ENCODE measurements at regions not wholly inside any gene's neighbourhood (a gene's known extent, or its start where the extent isn't known, plus 50 kb on each side); places are given as distances from the start of the nearest gene placed in this dataset.

DNA sequence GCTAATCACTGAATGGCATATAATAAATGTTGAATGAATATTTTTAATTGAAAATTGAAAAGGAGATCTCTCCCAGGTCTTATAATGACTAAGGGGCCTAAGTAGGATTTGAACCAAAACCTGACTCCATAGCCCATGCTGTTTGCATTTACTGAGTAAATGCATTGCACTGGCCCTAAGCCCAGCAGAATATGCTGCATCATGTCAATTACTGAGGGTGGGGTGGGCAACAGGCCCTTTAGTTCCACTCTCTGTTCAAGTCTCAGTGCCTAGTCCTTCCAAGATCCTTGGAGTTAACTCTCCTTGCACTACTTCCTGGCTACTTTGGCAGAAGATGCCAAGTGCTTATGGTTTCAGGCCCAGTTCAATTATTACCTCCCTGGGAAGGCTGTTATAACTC is 203.8 kb upstream of the DAB1 start:
- Histone ChIP-seq H3K4me3 (ENCODE audit: low read length) (no peak overlapping the region), H3K9me3 (ENCODE audit: control insufficient read depth, insufficient read depth, low read length) (no peaks in the 10 kb centered on the region), H3K27ac (ENCODE audit: low read length) (no peak overlapping the region), H3K36me3 (ENCODE audit: control insufficient read depth, insufficient read depth, low read length) (no peaks in the 10 kb centered on the region), H3K4me1 (ENCODE audit: control insufficient read depth, insufficient read depth, low read length) (peaks cover 7% of the 10 kb centered on the region; the same call in 1 of the 2 replicates), H3K27me3 (ENCODE audit: control insufficient read depth, insufficient read depth, low read length) (no peaks in the 10 kb centered on the region)
- DNase-seq (ENCODE audit: low read depth, low spot score): no peak

DNA sequence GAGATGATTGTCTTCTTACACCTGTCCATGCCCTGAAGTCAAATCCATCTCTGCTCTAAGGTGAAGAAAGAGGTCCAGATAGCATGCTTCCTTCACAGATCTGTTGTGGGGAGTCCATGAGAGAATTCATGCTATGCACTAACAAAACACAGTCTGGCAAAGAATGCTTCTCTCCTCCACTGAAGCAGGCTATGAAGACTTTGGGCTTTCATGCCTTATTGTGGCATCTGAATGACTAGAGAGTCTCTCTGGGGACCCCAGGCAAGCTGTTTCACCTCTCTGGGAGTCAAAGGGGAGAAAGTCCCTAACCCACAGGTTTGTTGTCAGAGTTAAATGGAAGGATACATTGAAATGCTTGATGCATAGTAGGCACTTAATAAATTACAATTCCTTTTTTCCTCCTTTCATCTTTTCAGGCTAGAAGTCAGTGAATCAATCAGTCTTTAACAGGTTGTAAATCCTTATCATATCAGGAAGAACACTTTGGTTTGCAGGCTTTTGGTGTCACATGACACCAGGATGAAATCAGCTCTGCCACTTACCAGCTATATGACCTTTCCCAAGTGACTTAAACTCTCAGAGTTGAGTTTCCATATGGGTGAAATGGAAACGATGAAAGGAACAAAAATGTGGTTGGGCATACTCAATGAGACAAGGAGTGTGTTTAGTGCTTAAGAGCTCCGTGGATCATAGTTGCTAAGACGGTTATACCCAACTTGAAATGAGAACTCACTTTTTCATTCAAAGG is 200.1 kb upstream of the DAB1 start:
- no peak overlapping the region for H3K27ac ChIP-seq (ENCODE audit: low read length)
- H3K9me3 ChIP-seq (ENCODE audit: control insufficient read depth, insufficient read depth, low read length): no peaks in the 10 kb centered on the region
- H3K27me3 ChIP-seq (ENCODE audit: control insufficient read depth, insufficient read depth, low read length): no peaks in the 10 kb centered on the region

DNA sequence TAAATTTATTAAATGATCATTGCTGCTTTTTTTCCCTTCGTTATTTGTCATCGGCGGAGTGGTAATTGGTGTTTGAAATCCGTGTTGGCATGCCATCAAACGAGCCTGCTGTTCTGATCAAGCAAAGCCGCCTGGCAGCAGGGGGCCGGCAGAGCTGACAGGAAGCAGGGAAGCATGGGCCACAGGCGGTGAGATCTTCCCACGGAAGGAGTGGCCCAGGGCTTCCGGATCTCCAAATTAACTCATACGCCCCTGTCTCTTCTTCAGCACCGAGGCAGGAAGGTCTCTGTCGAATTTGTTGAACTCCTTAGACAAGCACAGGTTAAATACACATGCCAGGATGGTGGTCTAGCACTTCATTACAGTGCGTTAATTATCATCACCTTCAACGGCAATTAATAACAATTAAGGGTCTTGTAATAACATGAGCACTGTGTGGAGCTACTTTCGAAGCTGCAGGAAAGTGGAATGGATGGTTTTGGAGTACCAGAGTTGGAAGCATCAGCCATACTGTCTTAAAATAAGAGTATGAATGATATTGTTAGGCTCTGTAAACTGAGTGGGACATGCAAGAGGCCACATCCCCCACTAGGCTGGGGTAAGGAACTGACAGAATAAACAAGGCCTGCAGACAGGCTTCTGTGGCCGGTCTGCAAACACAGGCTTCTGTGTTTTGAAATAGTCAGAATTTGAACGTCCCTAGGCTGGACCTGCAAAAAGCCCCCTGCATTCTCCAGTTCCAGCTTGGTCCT is 199.4 kb upstream of the DAB1 start:
- Histone ChIP-seq H3K27ac (ENCODE audit: low read length) (no peak overlapping the region), H3K4me3 (ENCODE audit: low read length) (no peak overlapping the region), H3K27me3 (ENCODE audit: control insufficient read depth, insufficient read depth, low read length) (no peaks in the 10 kb centered on the region), H3K36me3 (ENCODE audit: control insufficient read depth, insufficient read depth, low read length) (no peaks in the 10 kb centered on the region), H3K4me1 (ENCODE audit: control insufficient read depth, insufficient read depth, low read length) (peaks cover 7% of the 10 kb centered on the region; the same call in 1 of the 2 replicates), H3K9me3 (ENCODE audit: control insufficient read depth, insufficient read depth, low read length) (no peaks in the 10 kb centered on the region)
- DNase-seq (ENCODE audit: low read depth, low spot score): no peak
- WGBS (ENCODE audit: insufficient coverage, insufficient read length): no CpG with 5 or more reads among the region's 18 CpGs

More for the DNA sequence above, 200.1 kb upstream of the DAB1 start:
- Histone ChIP-seq H3K4me1 (ENCODE audit: control insufficient read depth, insufficient read depth, low read length) (peaks cover 7% of the 10 kb centered on the region; the same call in 1 of the 2 replicates), H3K36me3 (ENCODE audit: control insufficient read depth, insufficient read depth, low read length) (no peaks in the 10 kb centered on the region), H3K4me3 (ENCODE audit: low read length) (no peak overlapping the region)
- no CpG with 5 or more reads among the region's 3 CpGs for WGBS (ENCODE audit: insufficient coverage, insufficient read length)
- DNase-seq (ENCODE audit: low read depth, low spot score): no peak

DNA sequence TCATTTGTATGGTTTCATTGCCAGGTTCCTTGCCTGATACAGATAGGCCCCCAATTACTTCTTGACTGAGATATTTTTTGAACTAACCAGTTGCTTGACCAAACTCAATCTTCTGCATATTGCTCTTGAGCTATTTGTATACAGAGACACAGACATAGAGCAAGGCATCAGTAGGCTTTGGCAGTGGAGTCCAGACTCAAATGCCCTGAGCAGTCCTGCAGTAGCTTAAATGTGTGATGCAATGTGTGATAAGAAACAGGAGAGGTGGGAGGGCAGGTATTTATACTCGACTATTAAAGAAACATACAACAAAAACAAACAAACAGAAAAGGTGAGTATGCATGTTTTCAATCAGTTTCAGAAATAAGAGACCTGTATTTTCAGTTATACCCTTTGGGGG is 197.9 kb upstream of the DAB1 start:
- peaks cover 7% of the 10 kb centered on the region; the same call in 1 of the 2 replicates for H3K4me1 ChIP-seq (ENCODE audit: control insufficient read depth, insufficient read depth, low read length)
- no peak overlapping the region for H3K27ac ChIP-seq (ENCODE audit: low read length)
- no peaks in the 10 kb centered on the region for H3K9me3 ChIP-seq (ENCODE audit: control insufficient read depth, insufficient read depth, low read length)
- no peak overlapping the region for H3K4me3 ChIP-seq (ENCODE audit: low read length)
- H3K36me3 ChIP-seq (ENCODE audit: control insufficient read depth, insufficient read depth, low read length): no peaks in the 10 kb centered on the region
- no CpG with 5 or more reads among the region's 1 CpG for WGBS (ENCODE audit: insufficient coverage, insufficient read length)
- no peaks in the 10 kb centered on the region for H3K27me3 ChIP-seq (ENCODE audit: control insufficient read depth, insufficient read depth, low read length)
- no peak for DNase-seq (ENCODE audit: low read depth, low spot score)

DNA sequence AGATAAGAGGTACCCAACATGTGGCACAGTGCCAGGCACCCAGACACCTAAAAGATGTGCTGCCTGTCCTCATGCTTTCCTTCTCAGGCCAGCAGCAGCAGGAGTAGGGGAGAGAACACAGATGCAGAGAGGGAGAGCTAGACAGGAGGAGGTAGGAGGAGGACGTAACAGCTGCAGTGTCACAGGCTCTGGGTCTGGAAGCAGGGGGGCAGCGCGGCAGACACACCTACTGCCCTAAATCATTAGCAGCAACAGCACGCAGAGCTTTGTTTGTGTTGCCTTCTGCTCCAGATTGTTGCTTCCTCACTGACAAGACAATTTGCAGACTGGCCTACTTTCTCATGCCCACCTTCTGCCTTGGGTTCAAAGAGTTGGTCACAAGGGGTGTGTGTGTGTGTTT is 196.7 kb upstream of the DAB1 start:
- H3K27me3 ChIP-seq (ENCODE audit: control insufficient read depth, insufficient read depth, low read length): no peaks in the 10 kb centered on the region
- H3K9me3 ChIP-seq (ENCODE audit: control insufficient read depth, insufficient read depth, low read length): no peaks in the 10 kb centered on the region
- no CpG with 5 or more reads among the region's 4 CpGs for WGBS (ENCODE audit: insufficient coverage, insufficient read length)
- no peaks in the 10 kb centered on the region for H3K36me3 ChIP-seq (ENCODE audit: control insufficient read depth, insufficient read depth, low read length)
- peaks cover 6% of the 10 kb centered on the region; the same call in 1 of the 2 replicates for H3K4me1 ChIP-seq (ENCODE audit: control insufficient read depth, insufficient read depth, low read length)
- H3K4me3 ChIP-seq (ENCODE audit: low read length): no peak overlapping the region
- DNase-seq (ENCODE audit: low read depth, low spot score): no peak
- no peak overlapping the region for H3K27ac ChIP-seq (ENCODE audit: low read length)

DNA sequence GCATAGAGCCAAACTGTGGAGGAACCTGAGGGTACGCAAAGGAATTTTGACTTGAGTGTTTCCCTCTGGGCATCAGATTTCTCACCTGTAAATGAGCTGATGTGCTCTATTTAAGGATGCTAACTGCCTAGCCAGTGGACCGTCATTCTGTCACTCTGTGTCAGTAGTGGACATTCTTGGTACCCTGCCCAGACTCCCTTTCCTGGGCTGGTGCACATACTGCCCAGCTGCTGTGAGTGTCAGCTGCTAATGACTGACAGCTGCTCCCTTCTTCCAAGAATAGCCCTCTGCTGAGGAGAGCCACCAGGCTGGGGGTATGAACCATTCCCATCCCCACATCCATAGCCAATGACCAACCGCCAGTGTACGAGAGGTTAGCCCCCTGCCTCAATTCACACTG is 193.1 kb upstream of the DAB1 start:
- WGBS (ENCODE audit: insufficient coverage, insufficient read length): no CpG with 5 or more reads among the region's 4 CpGs
- Histone ChIP-seq H3K4me1 (ENCODE audit: control insufficient read depth, insufficient read depth, low read length) (no peaks in the 10 kb centered on the region), H3K36me3 (ENCODE audit: control insufficient read depth, insufficient read depth, low read length) (no peaks in the 10 kb centered on the region), H3K27ac (ENCODE audit: low read length) (no peak overlapping the region), H3K9me3 (ENCODE audit: control insufficient read depth, insufficient read depth, low read length) (no peaks in the 10 kb centered on the region), H3K27me3 (ENCODE audit: control insufficient read depth, insufficient read depth, low read length) (no peaks in the 10 kb centered on the region), H3K4me3 (ENCODE audit: low read length) (no peak overlapping the region)
- DNase-seq (ENCODE audit: low read depth, low spot score): no peak

DNA sequence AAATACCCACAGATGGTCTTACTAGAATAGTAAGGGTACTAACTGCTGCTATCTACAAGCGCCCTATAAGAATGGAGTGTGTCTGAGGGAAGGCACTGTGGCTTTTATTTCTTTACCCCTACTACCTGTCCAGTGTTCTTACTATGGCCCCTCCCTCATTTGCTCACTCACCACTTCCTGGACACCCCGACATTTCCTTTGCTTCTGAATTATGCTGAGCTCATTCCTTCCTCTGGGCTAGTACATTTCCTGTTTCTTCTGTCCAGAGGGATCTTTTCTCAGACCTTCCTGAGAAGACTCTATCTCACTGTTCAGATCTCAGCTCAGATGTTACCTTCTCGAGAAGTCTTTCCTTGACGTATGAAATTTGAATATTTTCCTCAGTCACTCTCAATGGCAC is 192.1 kb upstream of the DAB1 start:
- Histone ChIP-seq H3K4me3 (ENCODE audit: low read length) (no peak overlapping the region), H3K9me3 (ENCODE audit: control insufficient read depth, insufficient read depth, low read length) (no peaks in the 10 kb centered on the region), H3K27me3 (ENCODE audit: control insufficient read depth, insufficient read depth, low read length) (no peaks in the 10 kb centered on the region), H3K27ac (ENCODE audit: low read length) (no peak overlapping the region), H3K4me1 (ENCODE audit: control insufficient read depth, insufficient read depth, low read length) (no peaks in the 10 kb centered on the region), H3K36me3 (ENCODE audit: control insufficient read depth, insufficient read depth, low read length) (no peaks in the 10 kb centered on the region)
- no CpG with 5 or more reads among the region's 4 CpGs for WGBS (ENCODE audit: insufficient coverage, insufficient read length)
- no peak for DNase-seq (ENCODE audit: low read depth, low spot score)

DNA sequence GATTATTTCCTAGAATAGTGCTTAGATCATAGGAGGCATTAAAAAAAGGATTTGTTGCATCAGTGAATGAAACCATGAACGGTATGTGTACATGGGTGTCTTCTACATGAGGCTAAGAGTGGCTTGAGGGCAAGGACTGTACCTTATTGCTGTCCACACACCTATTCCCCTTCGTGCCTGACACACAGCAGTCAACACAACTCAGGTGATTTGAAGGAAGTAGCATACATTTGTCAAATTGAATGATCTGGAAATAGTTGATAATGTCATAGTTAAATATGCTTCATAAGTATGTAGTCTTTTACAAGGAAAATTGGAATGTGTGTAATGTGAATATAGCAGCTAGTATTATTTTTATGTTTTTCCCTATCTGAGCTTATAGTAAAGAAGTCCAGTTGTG is 189.0 kb upstream of the DAB1 start:
- no peak for DNase-seq (ENCODE audit: low read depth, low spot score)
- Histone ChIP-seq H3K4me3 (ENCODE audit: low read length) (no peak overlapping the region), H3K36me3 (ENCODE audit: control insufficient read depth, insufficient read depth, low read length) (no peaks in the 10 kb centered on the region), H3K27me3 (ENCODE audit: control insufficient read depth, insufficient read depth, low read length) (no peaks in the 10 kb centered on the region), H3K27ac (ENCODE audit: low read length) (no peak overlapping the region), H3K4me1 (ENCODE audit: control insufficient read depth, insufficient read depth, low read length) (no peaks in the 10 kb centered on the region), H3K9me3 (ENCODE audit: control insufficient read depth, insufficient read depth, low read length) (no peaks in the 10 kb centered on the region)
- no CpG with 5 or more reads among the region's 2 CpGs for WGBS (ENCODE audit: insufficient coverage, insufficient read length)

DNA sequence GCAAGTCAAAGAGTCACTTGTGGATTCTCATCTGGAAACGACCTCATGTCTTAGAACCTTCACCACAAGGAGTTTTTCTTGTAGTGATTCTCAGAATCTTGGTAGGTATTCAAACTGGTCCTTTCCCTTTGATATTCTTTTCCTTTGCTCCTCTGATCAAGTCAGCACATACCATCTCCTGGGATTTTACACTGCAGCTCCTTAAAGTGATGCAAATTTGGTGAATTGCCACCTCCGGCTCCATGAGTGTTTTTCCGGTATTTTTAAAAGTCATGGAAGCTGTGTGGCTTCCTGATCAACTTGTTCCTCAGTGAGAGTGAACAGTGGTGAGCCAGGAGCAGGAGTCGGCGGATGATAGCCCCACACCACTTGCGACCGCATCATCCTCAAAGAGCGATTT is 182.1 kb upstream of the DAB1 start:
- Histone ChIP-seq H3K9me3 (ENCODE audit: control insufficient read depth, insufficient read depth, low read length) (no peaks in the 10 kb centered on the region), H3K4me1 (ENCODE audit: control insufficient read depth, insufficient read depth, low read length) (no peaks in the 10 kb centered on the region; the same call in 1 of the 2 replicates), H3K4me3 (ENCODE audit: low read length) (no peak overlapping the region), H3K27ac (ENCODE audit: low read length) (no peak overlapping the region), H3K36me3 (ENCODE audit: control insufficient read depth, insufficient read depth, low read length) (no peaks in the 10 kb centered on the region), H3K27me3 (ENCODE audit: control insufficient read depth, insufficient read depth, low read length) (no peaks in the 10 kb centered on the region)
- no CpG with 5 or more reads among the region's 8 CpGs for WGBS (ENCODE audit: insufficient coverage, insufficient read length)
- peak; percentile 37 for DNase-seq (ENCODE audit: low read depth, low spot score)

DNA sequence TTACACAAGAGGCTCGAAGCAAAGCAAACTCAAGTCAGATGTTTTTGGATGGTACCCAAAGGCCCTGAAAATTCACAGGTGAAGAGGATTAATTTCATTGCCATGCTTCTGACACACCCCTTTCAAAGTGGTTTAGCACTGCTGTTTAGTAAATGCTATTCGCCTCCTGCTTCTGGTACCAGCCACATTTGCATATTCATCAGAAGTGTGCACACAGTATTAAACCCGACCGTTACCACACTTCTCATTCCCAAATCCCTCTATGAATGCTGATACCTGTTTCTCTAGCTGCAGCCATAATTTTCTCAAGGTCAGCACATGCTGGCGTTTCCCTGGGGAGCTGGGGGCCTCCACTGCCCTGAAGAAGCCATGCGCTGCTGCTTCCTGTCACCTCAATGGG is 179.8 kb upstream of the DAB1 start:
- no peak for DNase-seq (ENCODE audit: low read depth, low spot score)
- no CpG with 5 or more reads among the region's 6 CpGs for WGBS (ENCODE audit: insufficient coverage, insufficient read length)
- Histone ChIP-seq H3K4me3 (ENCODE audit: low read length) (no peak overlapping the region), H3K4me1 (ENCODE audit: control insufficient read depth, insufficient read depth, low read length) (peaks cover 3% of the 10 kb centered on the region), H3K36me3 (ENCODE audit: control insufficient read depth, insufficient read depth, low read length) (no peaks in the 10 kb centered on the region), H3K27ac (ENCODE audit: low read length) (no peak overlapping the region), H3K9me3 (ENCODE audit: control insufficient read depth, insufficient read depth, low read length) (no peaks in the 10 kb centered on the region), H3K27me3 (ENCODE audit: control insufficient read depth, insufficient read depth, low read length) (no peaks in the 10 kb centered on the region)

Data from iPS DF 6.9 (cell line).